Endothelial cell of umbilical vein (primary cell): ENCODE measurements at regions not wholly inside any gene's neighbourhood (a gene's known extent, or its start where the extent isn't known, plus 50 kb on each side); places are given as distances from the start of the nearest gene placed in this dataset.

Source experiments
- BruUV-seq: library from RNA; stranded (reverse); fragments of 400-500 nt; replicated peaks from 2 replicates; lab custom pipeline; 2021; lab: Mats Ljungman, UMichigan
- CTCF ChIA-PET: fragments of 300-600, 350-600 bp; sonication (Branson Sonifier 250); formaldehyde crosslinking; loops from one replicate; lab custom pipeline; 2021; ENCODE audit warnings: antibody characterized with exemption, inconsistent platforms; lab: Charles Lee
- POLR2A ChIA-PET: fragments of 300-600, 350-600 bp; sonication (Branson Sonifier 250); formaldehyde crosslinking; loops from one replicate; lab custom pipeline; 2021; ENCODE audit warnings: antibody characterized with exemption, inconsistent platforms; lab: Charles Lee
- DNase-seq: peaks from one replicate; pipeline ENCODE4 v3.0.0-alpha.2; 2011; ENCODE audit warnings: low read depth, low spot score
- FAIRE-seq: peaks from 2 replicates; lab custom pipeline; 2011; peaks lifted over from hg19 to GRCh38; lab: Jason Lieb, UNC
- H2AFZ ChIP-seq: 2 replicates; pipeline ENCODE4 v1.6.0; 2012; ENCODE audit warnings: low read depth, low read length, control low read depth, inconsistent platforms
- H3K27ac ChIP-seq: 2 replicates; pipeline ENCODE4 v1.5.1; 2011; ENCODE audit warnings: low read depth, mild to moderate bottlenecking, control low read depth, low read length, moderate library complexity; ENCODE audit not compliant: insufficient read depth
- H3K27me3 ChIP-seq, 2 experiments: 2 replicates each; pipeline versions ENCODE4 v1.6.0 to v1.6.1; 2011; ENCODE audit warnings: low read length in 2 of 2, mixed read lengths in 1 of 2; ENCODE audit not compliant: control insufficient read depth in 2 of 2, insufficient read depth in 2 of 2
- H3K36me3 ChIP-seq, 2 experiments: 2 replicates in 1 of 2; 3 replicates in 1 of 2; pipeline ENCODE4 v1.5.1; 2011; ENCODE audit warnings: low read length in 2 of 2, mild to moderate bottlenecking in 1 of 2, moderate library complexity in 1 of 2; ENCODE audit not compliant: control insufficient read depth in 2 of 2, insufficient read depth in 2 of 2; ENCODE audit errors: extremely low read depth in 1 of 2
- H3K4me1 ChIP-seq: 3 replicates; pipeline ENCODE4 v1.5.1; 2011; ENCODE audit warnings: mild to moderate bottlenecking, low read length; ENCODE audit not compliant: control insufficient read depth, insufficient read depth; ENCODE audit errors: extremely low read depth
- H3K4me2 ChIP-seq: 2 replicates; pipeline ENCODE4 v1.6.1; 2011; ENCODE audit warnings: low read length, control low read depth, mixed read lengths; ENCODE audit not compliant: insufficient read depth
- H3K4me3 ChIP-seq, 3 experiments: fragments of 200-600 bp in 1 of 3; sonication (generic), shearing (Covaris generic) in 1 of 3; replicated peaks in 1 of 3; 2 replicates each; pipeline ENCODE4 v1.5.1; 2011 to 2016; ENCODE audit warnings: control low read depth in 3 of 3, low read length in 3 of 3, mild to moderate bottlenecking in 2 of 3, inconsistent platforms in 1 of 3, low read depth in 1 of 3, moderate library complexity in 1 of 3; ENCODE audit not compliant: insufficient read depth in 1 of 3
- H3K79me2 ChIP-seq: 2 replicates; pipeline ENCODE4 v1.6.0; 2012; ENCODE audit warnings: low read length, inconsistent platforms; ENCODE audit not compliant: control insufficient read depth, insufficient read depth
- H3K9ac ChIP-seq: replicated peaks from 2 replicates; pipeline ENCODE3; 2011; ENCODE audit warnings: low read length, control low read depth; ENCODE audit not compliant: insufficient read depth; ENCODE audit errors: extremely low read depth
- H3K9me1 ChIP-seq: replicated peaks from 3 replicates; pipeline ENCODE4 v1.6.0; 2011; ENCODE audit warnings: mild to moderate bottlenecking, low read length; ENCODE audit not compliant: control insufficient read depth, insufficient read depth; ENCODE audit errors: extremely low read depth
- H3K9me3 ChIP-seq: replicated peaks from 2 replicates; pipeline ENCODE4 v1.5.1; 2012; ENCODE audit warnings: low read length, inconsistent platforms; ENCODE audit not compliant: control insufficient read depth, insufficient read depth
- H4K20me1 ChIP-seq: replicated peaks from 2 replicates; pipeline ENCODE3; 2011; ENCODE audit warnings: mild to moderate bottlenecking, low read length; ENCODE audit not compliant: control insufficient read depth, insufficient read depth; ENCODE audit errors: extremely low read depth
- EZH2 ChIP-seq: IDR thresholded peaks from 2 replicates; pipeline ENCODE4 v1.6.1; 2012; ENCODE audit warnings: borderline replicate concordance, low read depth, mild to moderate bottlenecking, moderate library complexity, low read length, inconsistent platforms; ENCODE audit not compliant: severe bottlenecking
- GATA2 ChIP-seq: IDR thresholded peaks from 2 replicates; pipeline ENCODE4 v1.7.0; 2011; ENCODE audit warnings: low read depth, mild to moderate bottlenecking, moderate library complexity, mixed read lengths, low read length; ENCODE audit not compliant: insufficient read length, insufficient read depth
- dilution Hi-C: fragments of 300-500 bp; cut with MboI; formaldehyde crosslinking; loops from one replicate; pipeline ENCODE4 v1.15.0; 2019; ENCODE audit warnings: low sequenced_read_pairs; ENCODE audit not compliant: extremely low pct_ligation_motif_present
- intact Hi-C: fragments of 100-400 bp; cut with micrococcal nuclease; formaldehyde crosslinking; loops from one replicate; pipeline ENCODE4 v1.10.0; 2022

GRCh38 chr9:117827456-117827855 lies 123.3 kb downstream of the TLR4 start:
- FAIRE-seq, result no peak
- no peak for TF ChIP-seq EZH2
- dilution Hi-C loops, result no loop called here
- Histone ChIP-seq H3K9me3 (no peaks in the 10 kb centered on the region), H3K27ac (no peak overlapping the region), H3K9me1 (no peaks in the 10 kb centered on the region), H3K36me3 (no peaks in the 10 kb centered on the region), H3K4me1 (no peaks in the 10 kb centered on the region), H3K4me3 (no peak overlapping the region), H3K9ac (no peak overlapping the region), H3K27me3 (no peaks in the 10 kb centered on the region), H4K20me1 (no peaks in the 10 kb centered on the region), H3K4me2 (no peak overlapping the region), H2AFZ (no peak overlapping the region), H3K79me2 (no peaks in the 10 kb centered on the region)
- DNase-seq, result no peak
- intact Hi-C loops, result no loop called here
- CTCF ChIA-PET, result no interaction called here
- POLR2A ChIA-PET, result no interaction called here
- no TSS peak for BruUV-seq

- Histone ChIP-seq H3K36me3 (no peaks in the 10 kb centered on the region), H2AFZ (no peak overlapping the region), H3K4me3 (no peak overlapping the region), H3K27me3 (no peaks in the 10 kb centered on the region), H3K4me1 (no peaks in the 10 kb centered on the region), H3K9me3 (no peaks in the 10 kb centered on the region), H3K9me1 (no peaks in the 10 kb centered on the region), H3K9ac (no peak overlapping the region), H3K79me2 (no peaks in the 10 kb centered on the region), H4K20me1 (no peaks in the 10 kb centered on the region), H3K27ac (no peak overlapping the region), H3K4me2 (no peak overlapping the region)
- no peak for FAIRE-seq
- no TSS peak for BruUV-seq
- ChIA-PET POLR2A (no interaction called here), CTCF (no interaction called here)
- TF ChIP-seq EZH2, result no peak
- no peak for TF ChIP-seq GATA2
- dilution Hi-C loops, result no loop called here
- no peak for DNase-seq
- intact Hi-C loops, result no loop called here
These were observed 124.3 kb downstream of the TLR4 start for GRCh38 chr9:117828466-117828865.
